GM18858 (cell line): ENCODE measurements at regions not wholly inside any gene's neighbourhood (a gene's known extent, or its start where the extent isn't known, plus 50 kb on each side); places are given as distances from the start of the nearest gene placed in this dataset.

Experiments used
- ATAC-seq: cut with Tn5 transposase; IDR thresholded peaks from one replicate; pipeline ENCODE4 v1.9.1; 2021; ENCODE audit not compliant: unreplicated experiment

DNA sequence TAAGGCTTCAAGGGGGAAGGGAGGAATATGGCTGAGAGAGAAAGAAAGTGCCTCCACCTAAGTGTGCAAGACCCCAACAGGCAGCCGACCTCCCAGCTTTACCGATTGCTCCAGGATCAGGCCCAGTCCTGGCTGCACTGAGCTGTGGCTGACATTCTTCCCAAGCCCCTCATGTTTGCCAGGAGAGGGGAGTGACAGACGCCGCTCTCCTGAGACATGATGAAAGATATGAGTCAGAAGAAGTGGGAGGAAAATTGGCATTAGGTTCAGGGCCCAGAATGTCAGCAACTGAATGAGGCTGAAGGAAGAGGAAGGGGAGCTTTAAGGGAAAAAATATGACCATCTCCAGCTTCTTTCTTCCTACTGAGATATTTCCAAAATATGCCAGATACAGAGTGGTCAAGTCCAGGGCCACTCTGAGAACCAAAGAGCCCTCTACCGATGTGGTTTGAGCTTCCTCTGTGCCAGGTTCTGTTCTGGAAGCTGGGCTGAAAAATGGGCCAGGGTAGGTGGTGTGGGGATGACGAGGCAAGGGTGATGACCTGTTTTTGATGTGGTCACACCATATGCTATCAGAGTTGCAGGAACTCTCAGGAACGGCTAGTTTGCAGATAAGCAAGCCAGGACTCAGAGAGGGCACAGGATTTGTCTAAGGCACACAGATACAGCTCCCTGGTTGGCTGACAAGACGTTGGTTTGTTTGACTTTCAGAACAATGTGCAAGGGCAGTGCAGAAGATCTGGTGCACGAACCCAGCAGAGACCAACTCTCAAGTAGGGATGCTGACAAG lies 176.7 kb downstream of the SOX9 start:
- ATAC-seq: no peak

DNA sequence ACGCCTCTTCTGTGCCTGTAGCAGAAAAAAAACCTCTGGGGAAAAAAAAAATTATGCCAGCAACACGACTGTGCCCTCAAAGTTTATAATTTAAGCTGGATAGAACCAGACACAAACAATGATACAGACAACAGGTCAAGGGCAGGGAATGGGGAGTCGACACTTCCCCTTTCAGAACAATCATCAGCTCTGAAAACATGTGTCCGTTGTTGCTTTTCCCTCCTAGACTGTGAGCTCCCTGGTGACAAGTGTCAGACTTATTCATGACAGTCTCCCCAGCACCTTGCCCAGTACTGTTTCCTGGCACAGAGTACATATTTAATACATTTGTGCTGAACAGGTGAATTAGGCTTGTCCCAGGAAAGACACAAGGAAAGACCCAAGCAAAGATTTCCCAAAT lies 178.3 kb downstream of the SOX9 start:
- ATAC-seq: no peak

DNA sequence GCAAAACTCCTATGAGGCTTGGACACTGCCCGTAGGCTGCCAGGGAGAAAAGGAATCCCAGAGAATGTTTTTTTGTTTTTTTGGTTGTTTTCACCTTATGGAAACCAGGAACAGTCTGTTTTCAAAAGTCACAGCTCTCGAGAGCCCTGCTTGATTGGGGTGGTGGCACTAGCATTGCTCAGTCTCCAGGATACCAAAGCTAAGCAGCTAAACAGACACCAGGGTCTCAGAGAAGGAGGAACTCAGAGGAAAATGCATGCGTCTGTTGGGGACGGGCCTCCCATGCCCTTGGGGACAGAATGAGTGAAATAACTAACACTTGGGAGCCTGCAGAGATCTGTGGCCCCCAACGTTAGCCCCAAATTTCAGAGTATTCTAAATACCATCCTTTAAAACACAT lies 178.8 kb downstream of the SOX9 start:
- ATAC-seq: no peak

DNA sequence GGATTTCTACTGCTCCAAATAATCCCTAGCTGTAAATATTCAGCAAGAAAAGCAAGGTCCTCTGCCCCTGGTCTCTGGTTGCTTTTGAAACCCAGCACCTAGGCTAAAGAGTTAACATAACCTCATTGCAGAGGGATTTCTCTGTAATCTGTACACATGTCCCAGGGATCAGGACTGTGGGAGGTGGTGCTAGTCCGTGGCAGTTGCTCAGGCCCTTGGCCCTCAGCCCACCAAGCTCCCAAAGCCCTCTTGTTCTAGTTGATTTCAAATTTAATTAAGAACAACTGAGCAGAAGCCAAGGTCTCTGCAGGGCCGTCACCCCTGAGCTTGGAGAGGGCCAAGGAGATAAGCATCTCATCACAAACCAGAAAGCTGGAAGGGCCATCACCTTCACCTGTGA lies 181.1 kb downstream of the SOX9 start:
- no peak for ATAC-seq

DNA sequence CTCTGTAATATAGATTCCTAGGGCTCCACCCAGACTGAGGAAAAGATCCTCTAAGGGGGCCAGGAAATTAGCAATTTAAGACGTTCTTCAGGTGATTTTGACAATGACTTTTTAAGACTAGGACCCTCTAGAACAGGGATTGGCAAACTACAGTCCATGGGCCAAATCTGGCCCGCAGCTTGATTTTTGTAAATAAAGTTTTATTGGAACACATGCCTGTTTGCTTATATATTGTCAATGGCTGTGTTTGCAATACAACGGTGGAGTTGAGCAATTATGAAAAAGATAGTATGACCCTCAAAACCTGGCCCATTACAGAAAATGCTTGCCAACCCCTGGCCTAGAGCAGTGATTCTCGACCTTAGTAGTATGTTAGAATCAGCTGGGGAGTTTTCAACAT lies 181.9 kb downstream of the SOX9 start:
- no peak for ATAC-seq

DNA sequence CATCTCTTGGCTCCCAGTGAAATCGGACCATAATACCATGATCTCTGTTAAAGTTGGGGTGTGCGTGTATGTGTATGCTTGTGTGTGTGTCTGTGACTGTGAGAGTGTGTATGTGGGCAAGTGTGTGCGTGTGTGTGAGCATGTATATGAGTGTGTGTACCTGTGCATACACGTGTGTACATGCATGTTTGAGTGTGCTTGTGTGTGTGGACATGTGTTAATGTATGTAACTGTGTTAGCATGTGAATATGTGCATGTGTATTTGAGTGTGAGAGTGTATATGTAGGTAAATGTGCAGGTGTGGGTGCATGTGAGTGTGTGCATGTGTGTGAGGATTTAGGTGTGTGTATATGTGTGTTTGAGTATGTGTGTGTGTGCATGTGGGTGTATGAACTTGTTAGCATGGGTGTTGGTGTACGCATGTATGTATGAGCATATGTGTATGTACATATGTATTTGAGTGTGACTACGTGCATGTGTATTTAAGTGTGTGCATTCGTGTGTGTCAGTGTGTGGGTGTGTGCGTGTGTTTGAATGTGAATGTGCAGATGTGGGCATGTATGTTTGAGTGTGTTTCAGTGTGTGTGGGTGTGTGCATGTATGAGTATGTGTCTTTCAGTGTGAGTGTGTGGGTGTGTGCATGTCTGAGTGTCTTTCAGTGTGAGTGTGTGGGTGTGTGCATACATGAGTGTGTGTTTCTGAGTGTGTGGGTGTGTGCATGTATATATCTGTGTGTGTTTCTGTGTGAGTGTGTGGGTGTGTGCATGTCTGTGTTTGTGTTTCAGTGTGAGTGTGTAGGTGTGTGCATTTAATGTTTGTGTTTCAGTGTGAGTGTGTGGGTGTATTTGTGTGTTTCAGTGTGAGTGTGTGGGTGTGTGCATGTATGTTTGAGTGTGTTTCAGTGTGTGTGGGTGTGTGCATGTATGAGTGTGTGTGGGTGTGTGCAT lies 183.2 kb downstream of the SOX9 start:
- ATAC-seq: no peak

DNA sequence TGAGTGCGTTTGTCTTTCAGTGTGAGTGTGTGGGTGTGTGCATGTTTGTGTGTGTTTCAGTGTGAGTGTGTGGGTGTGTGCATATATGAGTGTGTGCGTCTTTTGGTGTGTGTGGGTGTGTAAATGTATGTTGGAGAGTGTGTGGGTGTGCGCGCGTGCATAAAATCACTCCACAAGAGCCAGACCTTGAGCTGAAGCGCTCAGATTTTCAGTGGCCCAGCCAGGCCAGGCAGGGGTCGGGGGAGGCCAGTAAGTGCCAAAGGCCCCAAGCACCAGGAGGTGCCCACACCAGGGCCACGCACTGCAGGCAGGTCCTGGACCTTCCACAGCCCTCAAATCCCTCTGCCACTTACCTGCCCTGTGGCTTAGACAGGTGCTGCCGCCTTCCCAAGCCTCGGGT lies 184.0 kb downstream of the SOX9 start:
- no peak for ATAC-seq

DNA sequence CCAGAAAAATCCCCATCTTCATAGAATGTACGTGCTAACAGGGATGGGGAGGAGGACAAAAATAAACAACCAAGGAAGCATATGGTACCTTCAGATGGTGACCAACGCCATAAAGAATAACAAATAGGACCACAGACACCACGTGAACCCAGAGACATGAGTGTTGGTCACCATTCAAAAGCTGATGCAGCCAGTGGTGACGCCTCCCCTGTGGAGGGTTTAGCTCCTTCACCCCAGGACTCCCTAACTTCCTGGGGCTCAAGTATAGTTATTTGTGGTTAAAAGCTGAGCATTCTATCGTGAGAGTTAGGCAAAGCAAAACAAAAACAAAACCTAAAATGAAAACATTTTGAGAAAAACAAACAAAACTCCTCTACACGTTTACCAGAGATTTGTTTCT lies 184.7 kb downstream of the SOX9 start:
- no peak for ATAC-seq

DNA sequence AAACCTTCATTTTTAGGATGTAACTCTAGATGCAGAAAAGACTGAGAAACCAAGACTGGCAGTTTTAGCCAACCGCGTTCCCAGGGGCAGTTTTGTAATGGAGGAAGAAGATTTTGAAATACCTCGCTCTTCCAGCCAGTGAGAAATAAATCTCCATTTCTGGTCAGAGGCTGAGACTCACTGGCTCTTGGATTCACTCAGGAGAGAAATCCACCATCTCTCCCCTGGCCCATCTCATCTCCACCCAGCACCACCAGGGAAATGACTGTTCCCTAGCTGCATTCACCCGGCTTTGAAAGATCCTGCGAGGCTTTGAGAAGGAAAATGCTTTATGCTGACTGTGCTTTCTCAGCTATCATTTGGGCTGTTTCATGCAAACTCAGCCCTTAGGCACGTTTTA lies 185.2 kb downstream of the SOX9 start:
- ATAC-seq: no peak

DNA sequence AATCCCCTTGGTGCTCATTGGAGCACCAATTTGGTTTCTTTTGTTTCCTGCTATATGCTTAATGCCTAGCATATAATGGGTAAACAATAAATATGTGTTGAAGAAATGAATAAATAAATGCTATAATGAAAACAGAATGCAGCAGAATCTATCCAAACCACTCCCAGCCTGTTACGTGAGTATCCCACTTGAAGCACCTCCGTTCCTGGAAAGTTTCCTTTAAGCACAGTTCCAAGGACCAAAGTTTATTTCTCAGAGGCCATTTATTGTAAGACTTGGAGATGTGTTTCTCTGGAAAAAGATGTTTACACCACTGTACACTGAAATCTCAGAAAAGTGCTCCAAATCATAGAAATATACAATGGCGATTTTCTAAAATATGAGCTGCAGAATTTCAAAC lies 187.0 kb downstream of the SOX9 start:
- no peak for ATAC-seq

DNA sequence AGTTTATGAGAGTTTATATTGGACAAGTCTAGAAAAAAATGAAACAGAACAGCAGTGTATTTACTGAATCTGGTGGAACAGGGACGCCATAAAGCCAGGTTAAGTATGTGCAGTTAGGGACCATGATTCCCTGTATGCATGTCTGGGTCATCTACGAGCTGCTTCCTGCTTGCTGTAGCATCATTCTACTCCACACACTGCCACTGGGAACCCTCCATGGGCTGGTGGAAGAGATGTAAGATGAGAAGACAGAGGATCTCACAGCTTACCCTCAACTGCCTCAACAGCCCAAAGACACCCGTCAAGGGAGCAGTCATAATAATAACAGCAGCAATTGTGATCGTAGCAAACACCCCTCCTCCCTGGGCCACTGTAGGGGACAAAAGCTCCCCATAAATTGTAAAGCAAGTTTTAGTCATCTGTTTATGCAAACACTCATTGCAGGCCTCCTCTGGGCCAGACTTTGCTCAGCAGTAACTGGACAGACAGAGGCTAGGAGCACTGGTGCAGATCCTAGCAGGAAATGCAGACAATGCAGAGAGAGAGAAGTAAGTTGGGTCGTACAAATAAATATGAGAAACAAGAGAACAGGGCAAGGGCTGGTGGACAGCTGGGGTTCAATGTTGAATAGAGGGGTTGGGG lies 188.0 kb downstream of the SOX9 start:
- ATAC-seq: no peak

DNA sequence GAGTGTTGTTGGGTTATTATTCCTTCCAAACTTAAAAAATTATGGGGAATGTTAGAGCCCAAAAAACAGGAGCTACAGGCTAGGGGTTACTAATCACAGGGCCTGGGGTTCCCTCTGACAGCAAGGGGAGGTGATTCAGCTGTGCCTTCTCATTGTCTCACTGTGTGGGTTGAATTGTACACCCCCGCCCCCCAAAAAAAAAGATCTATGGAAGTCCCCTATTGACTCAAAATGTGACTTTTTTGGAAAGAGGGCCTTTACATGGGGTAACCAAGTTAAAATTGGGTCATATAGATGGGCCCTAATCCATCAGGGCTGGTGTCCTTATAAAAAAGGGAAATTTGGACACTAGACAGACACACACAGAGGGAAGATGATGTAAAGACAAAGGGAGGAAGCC lies 190.2 kb downstream of the SOX9 start:
- no peak for ATAC-seq

DNA sequence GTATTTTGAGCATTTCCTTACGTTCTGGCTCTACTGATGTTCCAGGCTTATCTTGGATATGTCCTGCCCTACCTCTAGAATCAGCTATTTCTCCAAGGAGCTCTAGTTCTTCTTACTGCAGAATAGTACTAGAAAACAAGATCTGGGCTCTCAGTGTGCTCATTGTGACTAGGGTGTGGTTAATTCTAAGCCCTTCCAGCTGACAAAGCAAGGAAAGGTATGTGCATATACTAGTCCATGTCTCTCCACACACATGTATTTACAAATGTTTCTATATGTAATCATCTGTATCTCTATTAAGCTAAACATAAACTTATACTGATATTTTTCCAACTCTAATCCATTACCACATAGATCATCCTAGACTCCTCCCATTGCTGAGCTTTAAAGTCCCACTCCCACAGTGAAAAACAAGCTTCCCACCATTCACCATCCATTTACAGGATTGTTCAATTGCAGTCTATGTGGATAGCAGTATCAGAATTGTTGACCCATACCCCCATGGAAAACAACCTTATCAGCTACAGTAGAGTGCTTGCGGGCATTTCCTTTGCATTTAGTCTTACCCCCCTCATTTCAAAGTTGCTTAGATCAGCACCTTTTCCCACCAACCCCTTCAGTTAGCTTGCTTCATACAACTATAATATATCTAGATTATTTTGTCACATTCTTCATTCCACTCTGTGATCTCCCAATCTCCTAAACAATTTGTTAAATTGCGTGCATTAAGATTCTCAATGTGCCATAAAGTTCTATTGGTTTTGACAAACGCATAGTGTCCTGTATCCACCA lies 194.5 kb downstream of the SOX9 start:
- no peak for ATAC-seq

DNA sequence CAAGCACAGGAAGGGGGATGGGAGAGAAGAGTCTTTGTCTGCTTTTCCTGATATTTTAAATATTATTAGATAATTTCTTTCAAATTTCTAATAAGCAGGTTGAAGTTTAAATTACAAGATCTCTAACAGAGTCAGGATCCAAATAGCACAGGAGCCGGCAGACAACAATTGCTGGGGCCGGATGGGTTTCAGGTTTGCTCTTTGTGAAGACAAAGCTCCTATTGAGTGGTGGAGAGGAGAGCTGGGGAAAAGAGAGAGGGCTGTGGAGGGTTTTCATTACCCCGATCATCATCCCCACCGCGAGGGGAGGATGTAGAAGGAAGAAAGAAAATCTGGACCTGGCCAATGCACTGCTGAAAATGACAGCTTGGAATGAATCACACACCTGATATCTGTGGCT lies 197.3 kb downstream of the SOX9 start:
- ATAC-seq: no peak

DNA sequence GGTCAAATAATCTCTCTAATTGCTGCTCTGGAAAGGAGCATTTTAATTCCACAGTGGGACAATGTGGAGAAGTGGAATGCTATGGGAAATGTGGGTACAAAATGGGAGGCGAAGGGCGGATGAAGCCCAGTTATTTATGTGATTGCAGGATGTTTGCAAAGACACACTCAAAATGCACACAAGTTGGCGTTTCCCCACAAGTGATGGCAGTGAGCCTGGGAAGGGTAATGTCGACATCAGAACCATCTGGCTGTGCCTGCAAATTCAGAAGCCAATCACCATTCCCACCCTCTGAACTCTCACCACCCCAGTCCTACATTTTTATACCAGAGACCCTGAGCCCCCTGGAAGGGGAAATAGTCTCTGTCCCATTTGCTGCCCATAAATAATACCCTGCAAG lies 201.1 kb downstream of the SOX9 start:
- no peak for ATAC-seq

DNA sequence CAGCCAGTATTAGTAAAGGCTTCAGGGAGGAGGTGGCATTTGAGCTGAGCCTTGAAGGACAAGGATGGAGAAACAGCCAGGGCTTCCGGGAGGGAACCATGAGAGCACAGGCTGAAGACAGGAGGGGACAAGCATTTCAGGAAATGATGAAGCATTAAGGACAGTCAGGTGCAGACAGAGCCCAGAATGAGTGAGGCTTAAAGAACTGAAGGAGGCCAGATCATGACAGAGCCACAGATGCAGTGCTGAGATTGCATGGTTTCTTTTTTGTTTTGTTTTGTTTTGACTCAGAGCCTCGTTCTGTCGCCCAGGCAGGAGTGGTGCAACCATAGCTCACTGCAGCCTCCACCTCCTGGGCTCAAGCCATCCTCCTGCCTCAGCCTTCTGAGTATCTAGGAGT lies 211.5 kb downstream of the SOX9 start:
- ATAC-seq: peak; percentile 82

DNA sequence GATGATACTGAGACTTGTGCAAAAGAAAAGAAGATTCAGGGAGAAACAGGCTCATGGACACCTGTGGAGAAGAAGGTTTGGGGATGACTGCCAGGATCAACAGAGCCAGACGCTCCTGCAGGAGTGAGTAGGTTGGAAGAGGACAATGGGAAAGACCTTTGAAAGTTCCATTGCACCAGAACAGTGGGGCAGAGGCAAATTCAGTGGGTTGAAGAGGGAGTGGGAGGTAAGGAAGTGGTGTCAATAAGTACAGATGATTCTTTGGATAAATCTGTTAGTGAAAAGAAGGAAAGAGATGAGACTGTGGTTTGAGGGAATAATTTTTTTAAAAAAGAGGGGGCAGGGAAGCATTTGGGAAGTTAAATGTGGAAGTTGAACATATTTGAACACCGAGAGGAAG lies 212.8 kb downstream of the SOX9 start:
- no peak for ATAC-seq

DNA sequence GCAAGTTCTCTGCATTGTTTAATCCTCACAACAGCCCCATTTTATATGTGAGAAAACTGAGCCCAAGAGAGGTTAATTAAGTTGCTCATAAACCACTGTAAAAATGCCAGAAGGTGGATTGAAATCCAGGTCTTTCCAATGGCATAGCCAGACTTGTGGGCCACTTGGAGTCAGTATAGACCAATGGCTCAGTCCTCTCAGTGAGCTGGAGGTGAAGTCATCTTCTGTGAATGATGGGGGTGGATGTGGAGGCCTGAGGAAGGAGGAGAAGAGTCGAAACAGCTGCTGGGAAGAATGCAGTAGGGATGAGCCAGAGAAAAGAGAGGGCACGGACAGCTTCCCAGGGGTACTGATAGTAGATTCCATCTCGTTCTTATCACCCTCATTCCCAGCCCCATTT lies 213.4 kb downstream of the SOX9 start:
- no peak for ATAC-seq

DNA sequence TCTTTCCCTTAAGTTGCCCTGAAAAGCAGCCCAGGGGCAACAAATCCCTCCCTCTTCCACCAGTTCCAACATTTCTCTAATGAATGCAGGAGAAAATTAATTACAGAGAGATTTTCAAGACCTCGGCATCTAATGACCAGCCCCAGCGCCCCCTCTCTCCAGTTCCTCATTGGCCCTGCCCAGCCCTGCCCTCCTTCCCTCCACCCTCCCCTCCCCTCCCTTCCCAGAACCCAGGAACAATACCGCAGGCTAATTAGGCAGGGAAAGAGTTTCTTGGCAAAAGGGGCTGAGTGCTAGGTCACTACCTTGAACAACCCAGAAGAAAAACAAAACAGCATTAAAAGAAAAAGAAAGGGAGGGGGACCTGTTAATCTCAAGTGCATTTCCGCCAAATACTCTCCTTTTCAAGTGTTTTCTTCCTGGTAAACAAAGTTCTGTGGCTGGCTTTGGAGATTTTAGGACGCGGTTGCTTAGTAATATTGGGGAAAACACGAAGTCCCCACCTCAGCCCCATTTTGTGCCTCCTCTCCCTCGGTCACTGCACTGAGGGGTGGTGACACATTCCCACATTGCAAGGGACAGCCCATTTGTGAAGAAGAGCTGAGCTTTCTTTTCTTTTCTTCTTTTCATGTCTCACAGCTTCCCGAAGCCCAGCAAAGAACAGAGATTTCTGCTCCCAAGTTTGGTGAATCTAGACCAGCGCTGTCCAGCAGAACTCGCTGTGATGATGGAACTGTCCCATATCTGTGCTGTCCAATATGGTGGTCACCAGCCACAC lies 215.4 kb downstream of the SOX9 start:
- ATAC-seq: no peak

DNA sequence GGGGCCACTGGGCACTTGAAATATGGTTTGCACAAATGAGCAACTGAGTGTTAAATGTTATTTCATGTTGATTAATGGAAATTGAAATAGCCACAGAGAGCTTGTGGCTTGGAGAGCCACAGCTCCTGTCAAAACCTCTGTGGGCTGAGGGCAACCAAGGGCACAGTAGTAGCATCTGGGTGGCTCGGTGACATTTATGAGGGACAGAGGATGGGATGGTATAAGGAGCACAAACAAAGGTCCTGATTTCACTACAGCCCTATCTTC lies 215.9 kb downstream of the SOX9 start:
- ATAC-seq: no peak

DNA sequence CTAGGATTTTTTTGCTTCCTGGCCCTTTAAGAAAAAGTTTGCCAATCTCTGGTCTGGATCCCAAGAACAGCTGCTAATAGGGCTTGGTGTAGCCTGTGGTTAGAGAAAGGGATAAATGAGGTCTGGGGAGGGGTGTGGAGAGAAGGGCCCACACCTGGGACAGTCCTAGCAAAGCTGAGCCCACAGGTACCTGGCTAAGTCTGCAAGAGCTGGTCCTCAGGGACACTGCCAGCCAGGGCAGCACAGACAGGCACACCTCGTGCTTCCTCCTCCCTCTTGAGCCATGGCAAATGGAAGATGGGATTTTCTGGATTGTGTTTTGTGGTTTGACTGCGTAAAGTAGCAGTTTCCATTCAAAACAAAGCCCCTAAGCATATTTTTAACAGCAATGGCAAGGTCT lies 217.5 kb downstream of the SOX9 start:
- ATAC-seq: no peak
